ENCODE measurements at regions not wholly inside any gene's neighbourhood (a gene's known extent, or its start where the extent isn't known, plus 50 kb on each side); places are given as distances from the start of the nearest gene placed in this dataset.

DNA sequence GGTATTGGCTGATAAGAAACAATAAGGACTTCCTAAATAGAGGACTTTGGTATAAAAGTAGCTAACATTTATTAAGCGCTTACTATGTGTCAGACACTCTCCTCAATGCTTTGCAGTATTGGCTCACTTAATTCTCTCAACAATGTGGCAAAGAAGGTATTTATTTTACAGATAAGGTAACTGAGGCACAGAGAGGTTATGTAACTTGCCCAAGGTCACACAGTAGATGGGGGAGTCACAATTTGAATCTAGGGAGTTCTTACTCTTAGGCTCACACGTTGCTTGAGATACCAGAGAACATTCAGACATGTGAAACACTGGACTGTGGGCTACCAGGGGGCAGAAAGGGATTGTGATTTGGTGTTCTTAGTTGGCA lies 60.8 kb upstream of the GPR158 start:
- Histone ChIP-seq H3K9me3 (no peaks in the 10 kb centered on the region), H3K27ac (no peak overlapping the region), H3K27me3 (peaks cover 0 to 11% of the 10 kb centered on the region in 2 donors), H3K4me1 (no peaks in the 10 kb centered on the region), H3K4me3 (no peak overlapping the region), H3K36me3 (no peaks in the 10 kb centered on the region)
- TF ChIP-seq, protein P1, sequence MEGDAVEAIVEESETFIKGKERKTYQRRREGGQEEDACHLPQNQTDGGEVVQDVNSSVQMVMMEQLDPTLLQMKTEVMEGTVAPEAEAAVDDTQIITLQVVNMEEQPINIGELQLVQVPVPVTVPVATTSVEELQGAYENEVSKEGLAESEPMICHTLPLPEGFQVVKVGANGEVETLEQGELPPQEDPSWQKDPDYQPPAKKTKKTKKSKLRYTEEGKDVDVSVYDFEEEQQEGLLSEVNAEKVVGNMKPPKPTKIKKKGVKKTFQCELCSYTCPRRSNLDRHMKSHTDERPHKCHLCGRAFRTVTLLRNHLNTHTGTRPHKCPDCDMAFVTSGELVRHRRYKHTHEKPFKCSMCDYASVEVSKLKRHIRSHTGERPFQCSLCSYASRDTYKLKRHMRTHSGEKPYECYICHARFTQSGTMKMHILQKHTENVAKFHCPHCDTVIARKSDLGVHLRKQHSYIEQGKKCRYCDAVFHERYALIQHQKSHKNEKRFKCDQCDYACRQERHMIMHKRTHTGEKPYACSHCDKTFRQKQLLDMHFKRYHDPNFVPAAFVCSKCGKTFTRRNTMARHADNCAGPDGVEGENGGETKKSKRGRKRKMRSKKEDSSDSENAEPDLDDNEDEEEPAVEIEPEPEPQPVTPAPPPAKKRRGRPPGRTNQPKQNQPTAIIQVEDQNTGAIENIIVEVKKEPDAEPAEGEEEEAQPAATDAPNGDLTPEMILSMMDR (IDR thresholded peaks at IDR 0.05) = no peak
- ATAC-seq = no peak
- DNase-seq = no peak
- intact Hi-C loops (cut with DNase I) = loop anchor here in 1 of 2 donors (10.0 kb wide), 1 partner anchor 111 kb away; no protein-coding TSS in a partner anchor

DNA sequence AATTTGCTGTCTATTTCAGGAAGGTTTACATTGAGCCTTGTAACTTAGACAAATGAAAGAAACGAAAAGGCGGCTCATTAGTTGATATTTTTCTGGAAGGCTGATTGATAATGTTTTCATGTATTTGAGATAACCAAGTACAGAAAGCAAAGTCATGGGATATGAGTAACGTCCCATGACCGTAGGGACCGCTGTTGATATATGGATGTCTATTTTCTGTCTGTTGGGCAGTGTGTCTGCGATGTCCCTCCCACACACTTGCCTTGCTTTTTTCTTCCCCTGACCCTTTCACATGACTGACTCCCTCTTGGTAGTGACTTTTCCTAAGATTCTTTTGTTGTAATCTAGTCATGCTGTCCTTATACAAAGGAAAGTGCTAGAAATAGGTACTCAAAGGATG lies 57.0 kb upstream of the GPR158 start:
- intact Hi-C loops (cut with DNase I) = loop anchor here in 1 of 2 donors (10.0 kb wide), 1 partner anchor 107 kb away; no protein-coding TSS in a partner anchor

DNA sequence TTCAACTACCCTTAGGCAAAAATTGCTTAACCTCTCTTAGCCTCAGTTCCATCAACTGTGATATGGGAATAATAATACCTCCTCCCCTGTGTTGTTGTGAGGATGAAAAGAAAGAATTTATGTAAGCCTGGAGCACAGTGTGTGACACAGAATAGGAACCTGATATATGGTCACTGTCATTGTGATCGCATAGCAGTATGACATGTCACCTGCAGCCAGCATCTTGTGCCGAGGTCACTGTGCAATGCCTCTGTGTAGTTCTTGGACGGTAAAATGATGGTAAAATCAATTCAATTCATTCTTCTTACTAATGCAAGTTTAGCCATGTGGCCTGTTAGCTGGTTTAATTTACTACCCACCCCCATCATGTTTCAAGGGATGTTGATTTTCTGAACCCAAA lies 54.6 kb upstream of the GPR158 start:
- intact Hi-C loops (cut with DNase I) = no loop called here
- Histone ChIP-seq H3K4me3 (no peak overlapping the region), H3K27me3 (peaks cover 0 to 13% of the 10 kb centered on the region in 2 donors), H3K27ac (no peak overlapping the region), H3K36me3 (no peaks in the 10 kb centered on the region), H3K4me1 (no peaks in the 10 kb centered on the region), H3K9me3 (no peaks in the 10 kb centered on the region)
- TF ChIP-seq, protein P1 (IDR thresholded peaks at IDR 0.05) = no peak
- no peak for DNase-seq
- ATAC-seq = no peak

More for the DNA sequence above, 57.0 kb upstream of the GPR158 start:
- no peaks in the 10 kb centered on the region for H3K9me3 ChIP-seq
- DNase-seq (no peak), ATAC-seq (no peak)
- no peaks in the 10 kb centered on the region for H3K36me3 ChIP-seq
- no peaks in the 10 kb centered on the region for H3K4me1 ChIP-seq
- H3K4me3 ChIP-seq = no peak overlapping the region
- no peak overlapping the region for H3K27ac ChIP-seq
- peaks cover 0 to 11% of the 10 kb centered on the region in 2 donors for H3K27me3 ChIP-seq
- TF ChIP-seq, protein P1 (IDR thresholded peaks at IDR 0.05) = no peak
